NCI-H1105 treated with DMSO at 0.1 percent for 48 hours (cell line): ENCODE measurements at regions not wholly inside any gene's neighbourhood (a gene's known extent, or its start where the extent isn't known, plus 50 kb on each side); places are given as distances from the start of the nearest gene placed in this dataset.
"Not testable (repeated sequence)": the region's sequence is repeated elsewhere in the genome, so short reads cannot be mapped to it uniquely, and the experiment has no call there.

Experiments used
- DNase-seq: peaks from one replicate; lab custom pipeline; 2025; lab: John Stamatoyannopoulos, UW

- no peak for DNase-seq
Measured at GRCh38 chr12:82529101-82529500, 157.6 kb upstream of the TMTC2 start.

GRCh38 chr12:82529954-82530353, 156.8 kb upstream of the TMTC2 start:
- DNase-seq, result no peak

- no peak for DNase-seq
Measured at GRCh38 chr12:82530394-82530793, 156.3 kb upstream of the TMTC2 start.

- no peak for DNase-seq
Measured at GRCh38 chr12:82533341-82533740, 153.4 kb upstream of the TMTC2 start.

DNA sequence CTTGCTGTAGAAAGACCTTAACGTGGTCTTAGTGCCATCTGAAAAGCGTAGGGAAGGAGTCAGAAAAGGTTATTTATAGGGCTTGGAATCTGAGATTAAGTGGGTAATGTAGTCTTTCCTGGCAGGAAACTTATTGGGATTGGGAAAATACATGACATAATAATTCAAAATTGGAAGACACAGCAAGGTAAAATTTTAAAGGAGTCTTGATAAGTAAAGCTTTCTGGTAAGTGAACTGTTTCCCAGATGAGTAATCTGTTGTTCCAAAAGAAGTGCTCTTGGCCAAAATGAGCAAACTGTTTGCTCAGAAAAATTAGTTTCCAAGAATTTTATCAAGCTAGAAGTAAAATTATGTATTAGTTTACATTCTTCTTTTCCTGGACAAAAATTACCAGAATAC, 149.3 kb upstream of the TMTC2 start:
- DNase-seq, result no peak

- DNase-seq, result no peak
Measured at GRCh38 chr12:82554529-82554928, 132.2 kb upstream of the TMTC2 start.

- no peak for DNase-seq
Measured at GRCh38 chr12:82555699-82556098, 131.0 kb upstream of the TMTC2 start.

DNA sequence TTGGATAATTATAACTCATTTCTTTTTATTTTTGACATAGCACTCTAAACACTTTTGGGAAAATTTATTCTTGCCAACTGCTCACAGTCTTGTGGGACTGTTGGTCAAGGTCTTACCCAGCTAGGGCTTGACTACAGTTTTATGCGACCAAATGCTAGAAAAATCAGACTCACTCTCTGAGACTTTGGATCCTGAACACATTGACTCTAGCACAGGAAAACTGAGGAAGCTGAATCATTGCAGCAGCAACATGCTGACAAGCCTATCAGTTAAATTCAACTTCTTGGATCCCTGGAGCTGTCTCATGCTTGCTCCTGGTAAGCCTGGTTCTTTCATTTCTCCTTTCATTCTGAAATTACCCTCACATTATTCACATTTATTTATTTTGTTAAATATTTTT, 120.7 kb upstream of the TMTC2 start:
- DNase-seq, result no peak

- DNase-seq, result no peak
Measured at GRCh38 chr12:82567688-82568087, 119.0 kb upstream of the TMTC2 start.

GRCh38 chr12:82574191-82574590, 112.5 kb upstream of the TMTC2 start:
- no peak for DNase-seq

- DNase-seq, result no peak
Measured at GRCh38 chr12:82578725-82579124, 108.0 kb upstream of the TMTC2 start.

- no peak for DNase-seq
Measured at GRCh38 chr12:82583756-82584155, 103.0 kb upstream of the TMTC2 start.

- DNase-seq, result no peak
Measured at GRCh38 chr12:82593143-82593542, 93.6 kb upstream of the TMTC2 start.

GRCh38 chr12:82593901-82594396, 92.8 kb upstream of the TMTC2 start:
- DNase-seq, result peak; percentile 58

GRCh38 chr12:82595941-82596340, 90.8 kb upstream of the TMTC2 start:
- DNase-seq, result no peak

GRCh38 chr12:82596483-82596882, 90.2 kb upstream of the TMTC2 start:
- DNase-seq, result peak; percentile 25

DNA sequence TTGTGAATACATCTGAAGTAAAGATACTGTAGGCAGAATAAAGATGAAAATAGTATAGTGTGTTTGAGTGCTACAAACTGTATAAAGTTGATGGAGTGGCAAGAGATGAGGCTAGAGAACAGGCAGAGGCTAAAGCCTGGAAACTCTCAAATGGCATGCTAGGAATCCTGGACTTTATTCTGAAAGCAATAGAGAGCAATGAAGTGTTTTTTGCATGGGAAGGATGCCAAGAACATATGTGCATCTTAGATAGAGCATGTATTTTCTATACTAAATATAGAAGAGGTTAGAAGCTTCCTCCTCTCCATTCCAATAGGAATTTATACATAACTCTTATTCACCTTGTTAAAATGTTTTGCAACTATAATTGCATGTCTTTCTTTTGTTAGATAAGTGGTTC, 86.3 kb upstream of the TMTC2 start:
- peak; percentile 17 for DNase-seq

GRCh38 chr12:82603647-82604046, 83.1 kb upstream of the TMTC2 start:
- not testable (repeated sequence) for DNase-seq

DNA sequence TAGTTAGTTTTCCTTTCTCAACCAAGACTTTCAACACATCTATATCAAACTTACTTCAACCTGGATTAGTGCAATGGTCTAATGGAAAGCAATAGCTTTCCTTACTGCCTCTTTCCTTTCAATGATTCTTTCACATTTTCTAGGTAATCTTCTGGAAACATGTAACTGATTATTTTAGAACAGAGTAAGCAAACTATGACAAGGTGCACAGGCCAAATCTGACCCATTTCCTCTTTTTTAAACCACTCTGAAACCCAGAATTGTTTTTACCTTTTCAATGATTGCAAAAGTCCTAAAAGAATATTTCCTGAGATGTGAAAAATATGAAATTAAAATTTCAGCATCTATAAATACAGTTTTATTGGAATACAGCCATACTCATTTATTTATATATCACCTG, 81.6 kb upstream of the TMTC2 start:
- DNase-seq, result no peak

DNA sequence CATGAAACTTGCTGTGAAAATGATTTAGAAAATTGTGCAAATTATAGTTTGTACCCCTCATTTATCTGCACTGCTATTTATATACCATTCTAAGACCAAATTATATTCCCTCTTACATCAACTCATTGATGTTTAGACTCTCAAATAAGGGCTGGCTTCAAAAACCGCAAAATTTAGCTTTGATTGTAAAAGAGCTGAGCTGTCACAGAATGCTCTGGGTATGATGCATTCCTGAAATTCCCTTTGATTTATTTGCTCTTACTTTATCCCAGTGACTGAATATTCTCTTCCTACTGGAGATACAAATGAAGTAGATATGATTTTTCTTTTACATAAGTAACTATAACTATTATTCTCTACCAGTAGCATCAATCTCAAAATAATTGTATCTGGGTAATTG, 78.0 kb upstream of the TMTC2 start:
- no peak for DNase-seq

DNA sequence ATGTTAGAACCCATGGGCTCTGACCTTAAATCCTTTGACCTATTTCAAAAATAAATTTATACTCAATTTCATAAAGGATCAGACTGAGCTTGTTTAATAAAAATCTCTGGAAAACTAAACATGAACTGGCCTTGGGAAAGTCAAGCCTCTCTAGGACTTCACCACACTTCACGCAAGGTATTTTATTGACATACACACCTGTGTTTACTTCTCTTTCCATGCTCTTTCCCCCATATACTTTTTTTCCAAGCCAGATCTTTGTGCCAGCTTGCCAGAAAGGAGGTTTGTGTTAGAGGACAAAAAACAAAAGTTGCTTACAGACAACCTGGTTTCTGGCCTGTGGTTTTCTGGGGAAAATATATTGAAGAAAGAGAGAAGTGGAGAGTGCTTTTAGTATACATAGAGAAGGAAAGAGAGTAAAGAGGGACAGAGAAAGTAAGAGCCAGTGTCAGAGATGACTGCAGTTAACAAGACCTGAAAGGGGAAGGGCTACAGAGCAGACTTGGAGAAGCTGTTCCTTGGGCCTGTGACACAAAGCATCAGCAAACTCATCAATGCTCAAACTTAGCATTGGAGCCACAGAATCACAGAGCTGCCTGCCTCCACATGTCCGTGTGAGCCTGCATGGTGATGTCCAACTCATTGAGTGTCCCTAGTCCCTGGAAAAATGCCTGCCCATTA, 77.3 kb upstream of the TMTC2 start:
- no peak for DNase-seq

DNA sequence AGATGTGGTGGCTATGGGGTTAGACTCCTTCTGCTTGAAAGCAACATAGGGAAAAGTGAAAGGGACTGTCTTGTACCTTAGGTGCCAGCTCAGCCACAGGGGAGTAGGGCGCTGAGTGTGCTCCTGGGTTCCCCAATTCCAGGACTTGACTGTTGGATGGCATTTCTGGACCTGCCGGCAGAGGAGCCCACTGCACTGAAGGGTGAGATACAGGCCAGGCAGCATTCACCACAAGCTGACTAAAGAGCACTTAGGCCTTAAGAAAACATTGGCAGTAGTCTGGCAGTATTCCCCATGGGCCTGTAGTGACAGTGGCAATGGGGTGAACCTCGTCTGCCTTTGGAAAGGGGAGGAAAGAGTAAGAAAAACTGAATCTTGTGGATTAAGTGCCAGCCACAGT, 67.1 kb upstream of the TMTC2 start:
- DNase-seq, result no peak

GRCh38 chr12:82620917-82621316, 65.8 kb upstream of the TMTC2 start:
- no peak for DNase-seq

- DNase-seq, result peak; percentile 37
Measured at GRCh38 chr12:82625523-82625922, 61.2 kb upstream of the TMTC2 start.
